ENCODE measurements at regions not wholly inside any gene's neighbourhood (a gene's known extent, or its start where the extent isn't known, plus 50 kb on each side); places are given as distances from the start of the nearest gene placed in this dataset.

GRCh38 chr7:119748251-119748860 lies 524.6 kb upstream of the KCND2 start:
- ChIA-PET CTCF (no interaction called here), POLR2A (no interaction called here)
- Mint-ChIP-seq H3K27ac (no peak overlapping the region), H3K4me3 (no peak overlapping the region), H3K4me1 (no peaks in the 10 kb centered on the region), H3K27me3 (no peaks in the 10 kb centered on the region), H3K9me3 (ENCODE audit: insufficient read depth) (no peaks in the 10 kb centered on the region)
- no peak overlapping the region for H3K27ac ChIP-seq (ENCODE audit: low read length in 2 of 2)
- no peaks in the 10 kb centered on the region for H3K9me3 ChIP-seq (ENCODE audit: control extremely low read depth in 1 of 3, control insufficient read depth in 2 of 3, insufficient read depth in 1 of 3, low read length in 2 of 3)
- no peak overlapping the region for H3K4me3 ChIP-seq (ENCODE audit: control extremely low read depth in 1 of 5, extremely low read depth in 1 of 5, insufficient read depth in 1 of 5, low read depth in 2 of 5, low read length in 4 of 5)
- H3K9ac ChIP-seq (ENCODE audit: low read length) = no peak overlapping the region
- H2AFZ ChIP-seq (ENCODE audit: insufficient read depth, low read depth, low read length, poor library complexity, severe bottlenecking) = no peak overlapping the region
- no peaks in the 10 kb centered on the region for H4K20me1 ChIP-seq (ENCODE audit: control insufficient read depth, insufficient read depth, low read length, poor library complexity, severe bottlenecking)
- H3K27me3 ChIP-seq (replicated peaks in 1 of 4; ENCODE audit: control extremely low read depth in 1 of 4, control insufficient read depth in 3 of 4, insufficient read depth in 4 of 4, low read length in 3 of 4) = no peaks in the 10 kb centered on the region
- intact Hi-C loops (cut with micrococcal nuclease) = no loop called here
- H3K4me2 ChIP-seq (replicated peaks; ENCODE audit: low read depth, low read length, poor library complexity, severe bottlenecking) = no peak overlapping the region
- H3K4me1 ChIP-seq (ENCODE audit: control insufficient read depth in 2 of 2, insufficient read depth in 2 of 2, low read length in 2 of 2) = no peaks in the 10 kb centered on the region
- no peaks in the 10 kb centered on the region for H3K79me2 ChIP-seq (ENCODE audit: control insufficient read depth, insufficient read depth, low read length)
- DNase-seq (no peak), ATAC-seq (ENCODE audit: low read depth) (no peak)
- no peak for TF ChIP-seq EZH2 (IDR thresholded peaks at IDR 0.05; ENCODE audit: borderline replicate concordance, insufficient read depth, low read depth, low read length, poor library complexity, severe bottlenecking)
- no CpG with 5 or more reads among the region's 1 CpG for WGBS (ENCODE audit: insufficient coverage)
- H3K36me3 ChIP-seq (replicated peaks in 1 of 2; ENCODE audit: control extremely low read depth in 1 of 2, control insufficient read depth in 1 of 2, extremely low read depth in 1 of 2, insufficient read depth in 2 of 2, low read length in 1 of 2) = no peaks in the 10 kb centered on the region

DNA sequence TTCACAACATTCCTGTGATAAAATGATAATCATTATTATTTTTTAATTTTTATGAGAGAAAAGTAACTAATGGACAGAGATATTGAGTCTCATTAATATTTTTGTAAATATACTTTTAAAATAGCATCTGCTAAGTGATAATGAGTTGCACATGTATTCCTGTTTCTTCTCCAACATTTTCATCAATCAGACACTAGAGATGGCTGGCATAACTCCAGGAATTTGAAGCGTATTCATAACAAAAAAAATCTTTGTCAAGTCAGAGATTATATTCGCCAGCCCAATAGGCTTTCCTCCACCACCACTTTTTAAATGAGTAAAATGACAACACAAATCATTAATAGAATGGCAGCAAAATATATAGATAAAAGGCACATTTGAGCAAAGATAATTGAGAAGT lies 524.0 kb upstream of the KCND2 start:
- H3K4me1 Mint-ChIP-seq = no peaks in the 10 kb centered on the region
- WGBS (ENCODE audit: insufficient coverage) = 60% methylated on average over 1 of the region's 2 CpGs
- no peaks in the 10 kb centered on the region for H3K36me3 ChIP-seq (replicated peaks in 1 of 2; ENCODE audit: control extremely low read depth in 1 of 2, control insufficient read depth in 1 of 2, extremely low read depth in 1 of 2, insufficient read depth in 2 of 2, low read length in 1 of 2)
- CTCF ChIA-PET = no interaction called here
- H3K9me3 ChIP-seq (ENCODE audit: control extremely low read depth in 1 of 3, control insufficient read depth in 2 of 3, insufficient read depth in 1 of 3, low read length in 2 of 3) = no peaks in the 10 kb centered on the region
- no peak overlapping the region for H3K9ac ChIP-seq (ENCODE audit: low read length)
- H3K4me2 ChIP-seq (replicated peaks; ENCODE audit: low read depth, low read length, poor library complexity, severe bottlenecking) = no peak overlapping the region
- H3K27me3 Mint-ChIP-seq = no peaks in the 10 kb centered on the region
- DNase-seq (no peak), ATAC-seq (ENCODE audit: low read depth) (no peak)
- H2AFZ ChIP-seq (ENCODE audit: insufficient read depth, low read depth, low read length, poor library complexity, severe bottlenecking) = no peak overlapping the region
- H3K27ac ChIP-seq (ENCODE audit: low read length in 2 of 2) = no peak overlapping the region
- TF ChIP-seq, protein P1, sequence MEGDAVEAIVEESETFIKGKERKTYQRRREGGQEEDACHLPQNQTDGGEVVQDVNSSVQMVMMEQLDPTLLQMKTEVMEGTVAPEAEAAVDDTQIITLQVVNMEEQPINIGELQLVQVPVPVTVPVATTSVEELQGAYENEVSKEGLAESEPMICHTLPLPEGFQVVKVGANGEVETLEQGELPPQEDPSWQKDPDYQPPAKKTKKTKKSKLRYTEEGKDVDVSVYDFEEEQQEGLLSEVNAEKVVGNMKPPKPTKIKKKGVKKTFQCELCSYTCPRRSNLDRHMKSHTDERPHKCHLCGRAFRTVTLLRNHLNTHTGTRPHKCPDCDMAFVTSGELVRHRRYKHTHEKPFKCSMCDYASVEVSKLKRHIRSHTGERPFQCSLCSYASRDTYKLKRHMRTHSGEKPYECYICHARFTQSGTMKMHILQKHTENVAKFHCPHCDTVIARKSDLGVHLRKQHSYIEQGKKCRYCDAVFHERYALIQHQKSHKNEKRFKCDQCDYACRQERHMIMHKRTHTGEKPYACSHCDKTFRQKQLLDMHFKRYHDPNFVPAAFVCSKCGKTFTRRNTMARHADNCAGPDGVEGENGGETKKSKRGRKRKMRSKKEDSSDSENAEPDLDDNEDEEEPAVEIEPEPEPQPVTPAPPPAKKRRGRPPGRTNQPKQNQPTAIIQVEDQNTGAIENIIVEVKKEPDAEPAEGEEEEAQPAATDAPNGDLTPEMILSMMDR (IDR thresholded peaks at IDR 0.05) = no peak
- no peak for TF ChIP-seq EZH2 (IDR thresholded peaks at IDR 0.05; ENCODE audit: borderline replicate concordance, insufficient read depth, low read depth, low read length, poor library complexity, severe bottlenecking)
- POLR2A ChIA-PET = no interaction called here
- H3K27ac Mint-ChIP-seq = no peak overlapping the region
- no peaks in the 10 kb centered on the region for H3K4me1 ChIP-seq (ENCODE audit: control insufficient read depth in 2 of 2, insufficient read depth in 2 of 2, low read length in 2 of 2)
- no peak overlapping the region for H3K4me3 Mint-ChIP-seq
- H3K9me3 Mint-ChIP-seq (ENCODE audit: insufficient read depth) = no peaks in the 10 kb centered on the region
- no peaks in the 10 kb centered on the region for H4K20me1 ChIP-seq (ENCODE audit: control insufficient read depth, insufficient read depth, low read length, poor library complexity, severe bottlenecking)
- intact Hi-C loops (cut with micrococcal nuclease) = no loop called here
- H3K79me2 ChIP-seq (ENCODE audit: control insufficient read depth, insufficient read depth, low read length) = no peaks in the 10 kb centered on the region
- H3K27me3 ChIP-seq (replicated peaks in 1 of 4; ENCODE audit: control extremely low read depth in 1 of 4, control insufficient read depth in 3 of 4, insufficient read depth in 4 of 4, low read length in 3 of 4) = no peaks in the 10 kb centered on the region
- no peak overlapping the region for H3K4me3 ChIP-seq (ENCODE audit: control extremely low read depth in 1 of 5, extremely low read depth in 1 of 5, insufficient read depth in 1 of 5, low read depth in 2 of 5, low read length in 4 of 5)
